ENCODE measurements at regions not wholly inside any gene's neighbourhood (a gene's known extent, or its start where the extent isn't known, plus 50 kb on each side); places are given as distances from the start of the nearest gene placed in this dataset.

DNA sequence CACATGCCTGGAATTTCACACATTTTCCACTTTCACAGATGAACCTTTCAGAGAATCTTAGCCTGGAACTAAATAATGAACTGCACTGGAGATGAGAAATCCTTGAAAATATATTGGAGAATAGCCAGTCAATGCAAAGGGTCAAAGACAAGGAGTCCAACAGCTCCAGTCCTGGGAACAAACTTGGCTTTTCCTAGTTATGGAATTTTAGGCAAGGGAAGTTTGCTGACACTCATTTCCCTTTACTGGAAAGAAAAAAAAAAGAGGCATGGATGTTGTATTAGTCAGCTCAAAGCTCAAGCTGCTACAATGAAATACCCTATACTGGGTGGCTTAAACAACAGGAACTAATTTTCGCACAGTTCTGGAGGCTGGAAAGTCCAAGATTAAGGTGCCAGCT lies 690.8 kb upstream of the ARPP21 start:
- TF ChIP-seq, protein P1, sequence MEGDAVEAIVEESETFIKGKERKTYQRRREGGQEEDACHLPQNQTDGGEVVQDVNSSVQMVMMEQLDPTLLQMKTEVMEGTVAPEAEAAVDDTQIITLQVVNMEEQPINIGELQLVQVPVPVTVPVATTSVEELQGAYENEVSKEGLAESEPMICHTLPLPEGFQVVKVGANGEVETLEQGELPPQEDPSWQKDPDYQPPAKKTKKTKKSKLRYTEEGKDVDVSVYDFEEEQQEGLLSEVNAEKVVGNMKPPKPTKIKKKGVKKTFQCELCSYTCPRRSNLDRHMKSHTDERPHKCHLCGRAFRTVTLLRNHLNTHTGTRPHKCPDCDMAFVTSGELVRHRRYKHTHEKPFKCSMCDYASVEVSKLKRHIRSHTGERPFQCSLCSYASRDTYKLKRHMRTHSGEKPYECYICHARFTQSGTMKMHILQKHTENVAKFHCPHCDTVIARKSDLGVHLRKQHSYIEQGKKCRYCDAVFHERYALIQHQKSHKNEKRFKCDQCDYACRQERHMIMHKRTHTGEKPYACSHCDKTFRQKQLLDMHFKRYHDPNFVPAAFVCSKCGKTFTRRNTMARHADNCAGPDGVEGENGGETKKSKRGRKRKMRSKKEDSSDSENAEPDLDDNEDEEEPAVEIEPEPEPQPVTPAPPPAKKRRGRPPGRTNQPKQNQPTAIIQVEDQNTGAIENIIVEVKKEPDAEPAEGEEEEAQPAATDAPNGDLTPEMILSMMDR (IDR thresholded peaks at IDR 0.05): no peak
- no peak for TF ChIP-seq POLR2A (IDR thresholded peaks at IDR 0.05)

All from tibial nerve (tissue), 3 donors.